Naive B cell (primary cell): ENCODE measurements at regions not wholly inside any gene's neighbourhood (a gene's known extent, or its start where the extent isn't known, plus 50 kb on each side); places are given as distances from the start of the nearest gene placed in this dataset.

ENCODE experiments used
- ATAC-seq, 2 donors: fragments of 150-1000 bp; cut with Tn5 transposase; 2 replicates each; pipeline ENCODE4 v1.10.0; 2021; ENCODE audit warnings: low read depth in 2 of 2, mild to moderate bottlenecking in 2 of 2, moderate library complexity in 2 of 2
- DNase-seq: peaks from one replicate; pipeline ENCODE4 v3.0.0; 2022
- H3K27ac Mint-ChIP-seq, 6 donors: one replicate each; pipeline ENCODE4 v1.8.0; 2020 to 2022; ENCODE audit warnings: mild to moderate bottlenecking in 6 of 6, mixed read lengths in 6 of 6, moderate library complexity in 5 of 6, inconsistent platforms in 2 of 6
- H3K27me3 Mint-ChIP-seq, 3 donors: one replicate each; pipeline ENCODE4 v1.8.0; 2021 to 2022; ENCODE audit warnings: mixed read lengths in 3 of 3, mild to moderate bottlenecking in 1 of 3
- H3K36me3 Mint-ChIP-seq, 2 donors: one replicate each; pipeline ENCODE4 v1.8.0; 2020 to 2022; ENCODE audit warnings: mixed read lengths in 2 of 2, inconsistent platforms in 1 of 2, mild to moderate bottlenecking in 1 of 2
- H3K4me1 Mint-ChIP-seq, 3 donors: one replicate each; pipeline ENCODE4 v1.8.0; 2020 to 2022; ENCODE audit warnings: mixed read lengths in 3 of 3, inconsistent platforms in 1 of 3, mild to moderate bottlenecking in 1 of 3, moderate library complexity in 1 of 3
- H3K4me3 Mint-ChIP-seq, 8 donors: one replicate each; pipeline ENCODE4 v1.8.0; 2020 to 2022; ENCODE audit warnings: mild to moderate bottlenecking in 8 of 8, mixed read lengths in 8 of 8, moderate library complexity in 8 of 8, inconsistent platforms in 2 of 8
- H3K9me3 Mint-ChIP-seq, 7 donors: one replicate each; pipeline ENCODE4 v1.8.0; 2020 to 2022; ENCODE audit warnings: mixed read lengths in 7 of 7, mild to moderate bottlenecking in 5 of 7, inconsistent platforms in 2 of 7, moderate library complexity in 1 of 7

- peaks cover 0 to 8% (median 4%) of the 10 kb centered on the region in 3 donors for H3K27me3 Mint-ChIP-seq
- no peaks in the 10 kb centered on the region for H3K36me3 Mint-ChIP-seq
- no peak for ATAC-seq
- peaks cover 0 to 7% (median 2%) of the 10 kb centered on the region in 7 donors for H3K9me3 Mint-ChIP-seq
- H3K4me3 Mint-ChIP-seq: no peak overlapping the region
- DNase-seq: no peak
- H3K4me1 Mint-ChIP-seq: no peaks in the 10 kb centered on the region
- no peak overlapping the region for H3K27ac Mint-ChIP-seq
Measured at GRCh38 chr4:174086829-174087799, 196.4 kb downstream of the FBXO8 start.

GRCh38 chr4:174084981-174085380, 198.5 kb downstream of the FBXO8 start:
- no peak for ATAC-seq
- Mint-ChIP-seq H3K9me3 (peaks cover 0 to 7% (median 0%) of the 10 kb centered on the region in 7 donors), H3K27me3 (peaks cover 0 to 8% (median 4%) of the 10 kb centered on the region in 3 donors), H3K36me3 (no peaks in the 10 kb centered on the region), H3K4me3 (no peak overlapping the region), H3K27ac (no peak overlapping the region), H3K4me1 (no peaks in the 10 kb centered on the region)
- no peak for DNase-seq

DNA sequence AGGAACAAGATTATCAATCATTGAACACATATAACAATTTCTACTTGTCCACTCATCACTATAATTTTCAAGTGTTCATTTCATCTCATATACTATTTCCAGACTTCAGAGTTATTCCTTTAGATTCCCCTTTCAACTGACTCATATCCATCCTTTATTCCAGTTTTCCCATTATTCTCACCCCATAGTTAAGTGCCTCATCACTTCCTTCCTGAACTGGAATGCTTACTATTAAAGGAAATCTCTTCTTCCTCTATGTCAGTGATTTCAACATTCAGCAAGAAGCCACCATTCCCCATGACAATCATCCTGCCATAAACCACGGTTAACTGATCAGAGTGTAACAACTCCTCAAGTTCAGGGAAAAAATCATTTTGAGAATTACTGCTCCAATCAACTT, 198.9 kb downstream of the FBXO8 start:
- Mint-ChIP-seq H3K4me3 (no peak overlapping the region), H3K4me1 (no peaks in the 10 kb centered on the region), H3K27ac (no peak overlapping the region), H3K36me3 (no peaks in the 10 kb centered on the region), H3K27me3 (peaks cover 0 to 8% (median under 1%) of the 10 kb centered on the region in 3 donors), H3K9me3 (peaks cover 0 to 7% (median 0%) of the 10 kb centered on the region in 7 donors)
- DNase-seq: no peak
- ATAC-seq: no peak

- ATAC-seq: no peak
- no peaks in the 10 kb centered on the region for H3K4me1 Mint-ChIP-seq
- H3K4me3 Mint-ChIP-seq: no peak overlapping the region
- H3K36me3 Mint-ChIP-seq: no peaks in the 10 kb centered on the region
- no peak overlapping the region for H3K27ac Mint-ChIP-seq
- H3K27me3 Mint-ChIP-seq: peaks cover 0 to 8% (median 0%) of the 10 kb centered on the region in 3 donors
- no peak for DNase-seq
- H3K9me3 Mint-ChIP-seq: no peaks in the 10 kb centered on the region
Measured at GRCh38 chr4:174080361-174080760, 203.1 kb downstream of the FBXO8 start.

GRCh38 chr4:174071595-174071994, 211.9 kb downstream of the FBXO8 start:
- peaks cover 0 to 10% (median 2%) of the 10 kb centered on the region in 7 donors for H3K9me3 Mint-ChIP-seq
- DNase-seq (no peak), ATAC-seq (no peak)
- H3K27ac Mint-ChIP-seq: peak overlapping the region in 1 of 6 donors; percentile 6
- no peak overlapping the region for H3K4me3 Mint-ChIP-seq
- no peaks in the 10 kb centered on the region for H3K4me1 Mint-ChIP-seq
- H3K36me3 Mint-ChIP-seq: no peaks in the 10 kb centered on the region
- H3K27me3 Mint-ChIP-seq: no peaks in the 10 kb centered on the region

DNA sequence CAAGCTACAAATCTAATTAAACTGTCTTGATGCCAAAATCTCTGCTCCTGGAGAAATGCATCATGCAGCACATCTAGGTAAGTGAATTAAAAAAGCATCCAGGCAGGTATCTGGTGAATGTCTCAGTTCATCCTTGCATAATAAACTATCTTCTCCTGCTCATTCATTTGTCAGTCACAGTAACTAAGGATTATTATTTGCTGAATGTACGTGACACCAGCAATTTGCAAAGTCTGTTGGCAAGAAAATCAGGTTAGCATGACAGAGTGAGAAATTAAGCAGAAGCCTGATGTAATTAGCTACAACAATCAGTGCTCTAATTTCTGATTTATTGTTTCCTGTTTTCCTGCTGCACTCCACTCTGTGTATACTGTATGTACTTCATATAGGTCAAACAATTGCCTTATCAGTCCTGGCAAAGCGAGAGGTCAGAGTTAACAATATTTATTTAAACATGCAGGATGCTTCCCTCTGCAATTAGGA, 213.6 kb downstream of the FBXO8 start:
- Mint-ChIP-seq H3K27ac (no peak overlapping the region), H3K4me1 (no peaks in the 10 kb centered on the region), H3K36me3 (no peaks in the 10 kb centered on the region), H3K27me3 (peaks cover 0 to 5% (median 0%) of the 10 kb centered on the region in 3 donors), H3K4me3 (no peak overlapping the region), H3K9me3 (peaks cover 0 to 10% (median 2%) of the 10 kb centered on the region in 7 donors)
- no peak for ATAC-seq
- no peak for DNase-seq

DNA sequence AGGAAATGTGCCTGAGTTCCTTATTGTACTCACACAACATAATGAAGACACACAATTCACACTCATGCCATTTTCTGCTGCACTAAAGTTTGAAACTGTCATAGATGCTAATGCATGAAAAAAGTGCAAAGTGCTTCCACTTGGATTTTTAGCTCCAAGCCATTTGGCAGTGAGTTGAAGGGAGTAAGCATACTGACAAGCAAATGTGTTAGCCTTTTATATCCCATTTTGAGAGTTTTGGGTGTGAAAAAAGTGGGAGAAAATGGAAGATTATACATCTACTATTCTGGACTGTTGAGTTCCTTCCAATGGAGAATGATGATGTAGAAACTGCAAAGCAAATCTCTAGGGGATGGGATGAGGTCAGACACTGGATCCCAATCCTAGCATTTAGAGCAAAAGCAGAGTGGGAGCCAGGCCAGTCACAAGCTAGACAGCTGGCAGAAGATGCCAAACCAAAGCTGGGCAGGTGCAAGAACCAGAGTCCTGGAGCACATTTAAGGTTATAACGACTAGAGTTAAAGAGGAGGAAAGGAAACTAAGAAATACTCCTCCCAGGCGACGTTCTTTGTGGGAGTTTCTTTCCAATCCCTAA, 216.8 kb downstream of the FBXO8 start:
- Mint-ChIP-seq H3K4me3 (no peak overlapping the region), H3K27me3 (peaks cover 0 to 5% (median 0%) of the 10 kb centered on the region in 3 donors), H3K9me3 (peaks cover 0 to 6% (median 1%) of the 10 kb centered on the region in 7 donors), H3K36me3 (no peaks in the 10 kb centered on the region), H3K27ac (no peak overlapping the region), H3K4me1 (no peaks in the 10 kb centered on the region)
- no peak for ATAC-seq
- no peak for DNase-seq

- Mint-ChIP-seq H3K4me1 (no peaks in the 10 kb centered on the region), H3K27me3 (peaks cover 0 to 5% (median 0%) of the 10 kb centered on the region in 3 donors), H3K27ac (no peak overlapping the region), H3K9me3 (peaks cover 0 to 11% (median 4%) of the 10 kb centered on the region in 7 donors), H3K36me3 (no peaks in the 10 kb centered on the region), H3K4me3 (no peak overlapping the region)
- ATAC-seq: no peak
- DNase-seq: no peak
Measured at GRCh38 chr4:174062831-174063230, 220.6 kb downstream of the FBXO8 start.

- Mint-ChIP-seq H3K4me1 (no peaks in the 10 kb centered on the region), H3K36me3 (no peaks in the 10 kb centered on the region)
- DNase-seq: no peak
Measured at GRCh38 chr4:174061026-174061425, 222.4 kb downstream of the FBXO8 start.

GRCh38 chr4:174058846-174059245, 224.6 kb downstream of the FBXO8 start:
- H3K27me3 Mint-ChIP-seq: no peaks in the 10 kb centered on the region
- no peaks in the 10 kb centered on the region for H3K4me1 Mint-ChIP-seq
- H3K9me3 Mint-ChIP-seq: peaks cover 0 to 8% (median 6%) of the 10 kb centered on the region in 7 donors
- H3K4me3 Mint-ChIP-seq: no peak overlapping the region
- no peak overlapping the region for H3K27ac Mint-ChIP-seq
- ATAC-seq: no peak
- H3K36me3 Mint-ChIP-seq: no peaks in the 10 kb centered on the region
- no peak for DNase-seq

More at GRCh38 chr4:174061026-174061425, 222.4 kb downstream of the FBXO8 start:
- no peak overlapping the region for H3K4me3 Mint-ChIP-seq
- no peak overlapping the region for H3K27ac Mint-ChIP-seq
- peaks cover 0 to 5% (median 0%) of the 10 kb centered on the region in 3 donors for H3K27me3 Mint-ChIP-seq
- H3K9me3 Mint-ChIP-seq: peaks cover 0 to 7% (median 4%) of the 10 kb centered on the region in 7 donors
- no peak for ATAC-seq

- no peaks in the 10 kb centered on the region for H3K27me3 Mint-ChIP-seq
- DNase-seq (no peak), ATAC-seq (no peak)
- no peak overlapping the region for H3K27ac Mint-ChIP-seq
- peaks cover 0 to 11% (median 6%) of the 10 kb centered on the region in 7 donors for H3K9me3 Mint-ChIP-seq
- H3K4me3 Mint-ChIP-seq: no peak overlapping the region
- H3K36me3 Mint-ChIP-seq: no peaks in the 10 kb centered on the region
- H3K4me1 Mint-ChIP-seq: no peaks in the 10 kb centered on the region
Measured at GRCh38 chr4:174056959-174057358, 226.5 kb downstream of the FBXO8 start.

- no peaks in the 10 kb centered on the region for H3K36me3 Mint-ChIP-seq
- H3K9me3 Mint-ChIP-seq: peaks cover 0 to 9% (median 6%) of the 10 kb centered on the region in 7 donors
- H3K4me3 Mint-ChIP-seq: no peak overlapping the region
- H3K27ac Mint-ChIP-seq: peak overlapping the region in 1 of 6 donors; percentile 27
- no peak for DNase-seq
- ATAC-seq: no peak
- H3K4me1 Mint-ChIP-seq: no peaks in the 10 kb centered on the region
- no peaks in the 10 kb centered on the region for H3K27me3 Mint-ChIP-seq
Measured at GRCh38 chr4:174055344-174055743, 228.1 kb downstream of the FBXO8 start.

GRCh38 chr4:174053895-174054294, 229.6 kb downstream of the FBXO8 start:
- Mint-ChIP-seq H3K4me1 (no peaks in the 10 kb centered on the region), H3K4me3 (no peak overlapping the region), H3K9me3 (peaks cover 0 to 9% (median 6%) of the 10 kb centered on the region in 7 donors), H3K27ac (no peak overlapping the region), H3K27me3 (no peaks in the 10 kb centered on the region), H3K36me3 (no peaks in the 10 kb centered on the region)
- DNase-seq: no peak
- no peak for ATAC-seq
